Epithelial cell of proximal tubule (primary cell): ENCODE measurements at regions not wholly inside any gene's neighbourhood (a gene's known extent, or its start where the extent isn't known, plus 50 kb on each side); places are given as distances from the start of the nearest gene placed in this dataset.

ENCODE experiments used
- DNase-seq: peaks from one replicate; pipeline ENCODE4 v3.0.0-alpha.2; 2011; ENCODE audit warnings: low read depth
- H3K4me3 ChIP-seq: 2 replicates; pipeline ENCODE4 v1.5.1; 2011; ENCODE audit warnings: low read depth, mild to moderate bottlenecking, low read length
- CTCF ChIP-seq: conservative IDR thresholded peaks from 2 replicates; pipeline ENCODE4 v1.5.1; 2012; ENCODE audit warnings: low read depth, mild to moderate bottlenecking, low read length

DNA sequence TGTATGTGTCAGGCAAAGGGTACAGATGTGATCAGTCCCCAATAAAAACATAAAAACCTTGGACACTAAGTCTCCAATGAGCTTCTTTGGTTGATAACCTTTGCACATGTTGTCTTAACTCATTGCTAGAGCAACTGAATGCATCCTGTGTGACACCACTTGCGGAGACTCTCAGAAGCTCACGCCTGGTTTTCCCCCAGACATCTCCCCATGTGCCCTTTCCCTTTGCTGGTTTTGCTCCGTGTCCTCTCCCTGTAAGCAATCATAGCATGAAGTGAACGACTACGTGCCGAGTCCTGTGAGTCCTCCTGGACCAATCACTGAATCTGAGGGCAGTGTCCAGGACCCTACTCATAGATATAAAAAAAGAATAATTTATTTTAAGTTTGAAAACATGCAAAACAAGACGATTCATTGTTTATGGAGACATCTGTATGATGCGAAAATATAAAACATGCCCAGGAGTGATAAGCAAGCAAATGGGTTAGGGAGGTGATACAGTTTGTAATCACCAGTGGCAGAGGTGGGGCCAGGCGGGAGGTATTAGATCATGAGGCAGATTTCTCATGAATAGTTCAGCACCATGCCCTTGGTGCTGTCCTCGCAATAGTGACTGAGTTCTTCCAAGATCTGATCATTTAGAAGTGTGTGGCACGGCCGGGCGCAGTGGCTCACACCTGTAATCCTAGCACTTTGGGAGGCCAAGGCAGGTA is 115.5 kb downstream of the MED10 start:
- no peak overlapping the region for H3K4me3 ChIP-seq
- no peak for DNase-seq
- TF ChIP-seq CTCF, result no peak

GRCh38 chr5:6261668-6262067 is 116.7 kb downstream of the MED10 start:
- no peak overlapping the region for H3K4me3 ChIP-seq
- TF ChIP-seq CTCF, result no peak
- no peak for DNase-seq

- no peak for DNase-seq
- no peak for TF ChIP-seq CTCF
- no peak overlapping the region for H3K4me3 ChIP-seq
Observed at GRCh38 chr5:6261256-6261655, 117.1 kb downstream of the MED10 start.

DNA sequence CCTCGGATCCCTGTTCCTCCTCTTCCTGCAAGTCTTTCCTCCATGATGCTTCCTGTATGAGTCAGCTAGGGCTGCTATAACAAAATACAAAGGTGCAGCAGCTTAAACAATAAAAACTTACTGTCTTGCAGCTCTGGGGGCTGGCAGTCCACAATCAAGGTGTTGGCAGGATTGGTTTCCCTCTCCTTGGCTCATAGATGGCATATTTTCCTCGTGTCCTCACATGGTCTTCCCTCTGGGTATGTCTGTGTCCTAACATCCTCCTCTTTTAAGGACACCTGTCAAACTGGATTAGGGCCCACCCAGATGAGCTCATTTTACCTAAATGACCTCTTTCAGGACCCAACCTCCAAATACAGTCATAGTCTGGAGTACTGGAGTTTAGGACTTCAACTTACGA is 117.5 kb downstream of the MED10 start:
- TF ChIP-seq CTCF, result no peak
- no peak overlapping the region for H3K4me3 ChIP-seq
- DNase-seq, result no peak

- DNase-seq, result no peak
- TF ChIP-seq CTCF, result no peak
- H3K4me3 ChIP-seq, result no peak overlapping the region
Observed at GRCh38 chr5:6256901-6257300, 121.4 kb downstream of the MED10 start.

- DNase-seq, result no peak
- no peak for TF ChIP-seq CTCF
- H3K4me3 ChIP-seq, result no peak overlapping the region
Observed at GRCh38 chr5:6255956-6256355, 122.4 kb downstream of the MED10 start.

DNA sequence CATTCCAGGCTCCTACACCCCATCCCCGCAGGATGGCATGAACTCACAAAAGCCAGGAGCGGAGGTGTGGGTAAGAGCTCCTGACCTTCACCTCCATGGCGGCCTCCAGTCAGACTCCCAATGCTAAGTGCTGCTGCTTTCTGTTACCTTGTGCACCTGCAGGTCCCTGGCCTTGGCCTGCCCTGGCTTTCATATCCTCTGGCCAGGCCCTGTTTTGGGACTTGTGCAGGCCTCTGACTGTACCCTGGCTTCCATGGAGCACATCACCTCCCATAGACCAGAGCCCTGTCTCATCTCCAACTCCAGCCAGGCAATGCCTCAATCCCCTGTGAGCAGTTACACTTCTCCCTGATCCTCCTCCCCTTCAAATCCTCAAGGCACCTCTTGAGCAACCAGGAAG is 124.5 kb downstream of the MED10 start:
- no peak overlapping the region for H3K4me3 ChIP-seq
- DNase-seq, result no peak
- no peak for TF ChIP-seq CTCF
